Mesothelial cell of epicardium (in vitro differentiated cells): ENCODE measurements at regions not wholly inside any gene's neighbourhood (a gene's known extent, or its start where the extent isn't known, plus 50 kb on each side); places are given as distances from the start of the nearest gene placed in this dataset.

Experiments used
- DNase-seq, 2 experiments: peaks; one replicate each; pipeline ENCODE4 v3.0.0; 2021; ENCODE audit warnings: low spot score in 2 of 2; ENCODE audit not compliant: unreplicated experiment in 2 of 2
- H3K27ac Mint-ChIP-seq: 2 replicates; pipeline ENCODE4 v1.8.0; 2021; ENCODE audit warnings: mixed read lengths
- H3K27me3 Mint-ChIP-seq: 2 replicates; pipeline ENCODE4 v1.8.0; 2021; ENCODE audit warnings: low read depth, mixed read lengths
- H3K36me3 Mint-ChIP-seq: 2 replicates; pipeline ENCODE4 v1.8.0; 2021; ENCODE audit warnings: mixed read lengths
- H3K4me1 Mint-ChIP-seq: 2 replicates; pipeline ENCODE4 v1.8.0; 2021; ENCODE audit warnings: mixed read lengths
- H3K4me3 Mint-ChIP-seq: 2 replicates; pipeline ENCODE4 v1.8.0; 2021; ENCODE audit warnings: mild to moderate bottlenecking, moderate library complexity, mixed read lengths
- H3K9me3 Mint-ChIP-seq: 2 replicates; pipeline ENCODE4 v1.8.0; 2021; ENCODE audit warnings: mixed read lengths
- CTCF ChIP-seq: fragments of 200-600 bp; sonication (generic); IDR thresholded peaks from one replicate; pipeline ENCODE4 v1.5.0; 2021; ENCODE audit warnings: antibody characterized with exemption; ENCODE audit not compliant: unreplicated experiment

GRCh38 chr1:70891051-70891843, 156.4 kb downstream of the PTGER3 start:
- no peak overlapping the region for H3K4me3 Mint-ChIP-seq
- H3K4me1 Mint-ChIP-seq = peaks cover 4% of the 10 kb centered on the region
- no peak for DNase-seq
- TF ChIP-seq CTCF = no peak
- no peak overlapping the region for H3K27ac Mint-ChIP-seq
- H3K27me3 Mint-ChIP-seq = no peaks in the 10 kb centered on the region
- no peaks in the 10 kb centered on the region for H3K9me3 Mint-ChIP-seq
- H3K36me3 Mint-ChIP-seq = no peaks in the 10 kb centered on the region

GRCh38 chr1:70892140-70892539, 155.5 kb downstream of the PTGER3 start:
- Mint-ChIP-seq H3K4me3 (no peak overlapping the region), H3K27ac (no peak overlapping the region), H3K27me3 (no peaks in the 10 kb centered on the region), H3K9me3 (no peaks in the 10 kb centered on the region), H3K4me1 (peaks cover 4% of the 10 kb centered on the region), H3K36me3 (no peaks in the 10 kb centered on the region)
- DNase-seq = no peak
- no peak for TF ChIP-seq CTCF

- H3K4me3 Mint-ChIP-seq = no peak overlapping the region
- TF ChIP-seq CTCF = no peak
- no peaks in the 10 kb centered on the region for H3K9me3 Mint-ChIP-seq
- no peak overlapping the region for H3K27ac Mint-ChIP-seq
- H3K4me1 Mint-ChIP-seq = peaks cover 2% of the 10 kb centered on the region
- DNase-seq = no peak
- no peaks in the 10 kb centered on the region for H3K27me3 Mint-ChIP-seq
- H3K36me3 Mint-ChIP-seq = no peaks in the 10 kb centered on the region
Observed at GRCh38 chr1:70892930-70893329, 154.7 kb downstream of the PTGER3 start.

- Mint-ChIP-seq H3K4me3 (no peak overlapping the region), H3K27me3 (peaks cover 3% of the 10 kb centered on the region), H3K4me1 (no peaks in the 10 kb centered on the region), H3K36me3 (no peaks in the 10 kb centered on the region), H3K27ac (no peak overlapping the region), H3K9me3 (no peaks in the 10 kb centered on the region)
- DNase-seq = no peak
- no peak for TF ChIP-seq CTCF
Observed at GRCh38 chr1:70893381-70893780, 154.2 kb downstream of the PTGER3 start.

- Mint-ChIP-seq H3K27ac (no peak overlapping the region), H3K27me3 (peaks cover 3% of the 10 kb centered on the region), H3K36me3 (no peaks in the 10 kb centered on the region), H3K4me1 (no peaks in the 10 kb centered on the region), H3K4me3 (no peak overlapping the region), H3K9me3 (no peaks in the 10 kb centered on the region)
- DNase-seq = no peak
- no peak for TF ChIP-seq CTCF
Observed at GRCh38 chr1:70895531-70895930, 152.1 kb downstream of the PTGER3 start.

- no peak overlapping the region for H3K27ac Mint-ChIP-seq
- H3K4me3 Mint-ChIP-seq = no peak overlapping the region
- H3K4me1 Mint-ChIP-seq = no peaks in the 10 kb centered on the region
- no peak for DNase-seq
- TF ChIP-seq CTCF = no peak
- no peaks in the 10 kb centered on the region for H3K9me3 Mint-ChIP-seq
- peaks cover 3% of the 10 kb centered on the region for H3K27me3 Mint-ChIP-seq
- no peaks in the 10 kb centered on the region for H3K36me3 Mint-ChIP-seq
Observed at GRCh38 chr1:70896224-70896623, 151.4 kb downstream of the PTGER3 start.
